ENCODE measurements at regions not wholly inside any gene's neighbourhood (a gene's known extent, or its start where the extent isn't known, plus 50 kb on each side); places are given as distances from the start of the nearest gene placed in this dataset.
"Not testable (repeated sequence)": the region's sequence is repeated elsewhere in the genome, so short reads cannot be mapped to it uniquely, and the experiment has no call there.

- no peak for ATAC-seq
- TF ChIP-seq ZNF8 (CRISPR knock-in tag; IDR thresholded peaks at IDR 0.05): no peak
- no peak for TF ChIP-seq CSDC2 (CRISPR knock-in tag; IDR thresholded peaks at IDR 0.05)
- no peak for TF ChIP-seq ZNF70 (CRISPR knock-in tag; IDR thresholded peaks at IDR 0.05)
- TF ChIP-seq ZFP30 (CRISPR knock-in tag; IDR thresholded peaks at IDR 0.05): no peak
- no peak for TF ChIP-seq CSRNP3 (CRISPR knock-in tag; IDR thresholded peaks at IDR 0.05)
- TF ChIP-seq ZC3H10 (CRISPR knock-in tag; IDR thresholded peaks at IDR 0.05): no peak
These were observed 122.6 kb upstream of the BASP1 start for GRCh38 chr5:17094830-17095229.

- no peak for ATAC-seq
- no peak for TF ChIP-seq ARNTL (CRISPR knock-in tag; IDR thresholded peaks at IDR 0.05; ENCODE audit: borderline replicate concordance, low read depth)
- TF ChIP-seq TCF4 (CRISPR knock-in tag; IDR thresholded peaks at IDR 0.05; ENCODE audit: borderline replicate concordance): no peak
- no peak for TF ChIP-seq ISL1 (CRISPR knock-in tag; IDR thresholded peaks at IDR 0.05)
These were observed 120.3 kb upstream of the BASP1 start for GRCh38 chr5:17096952-17097695.

- TF ChIP-seq ZNF565 (CRISPR knock-in tag; conservative IDR thresholded peaks at IDR 0.05; ENCODE audit: low read depth) (no peak), RARB (CRISPR knock-in tag; IDR thresholded peaks at IDR 0.05) (no peak), BACH2 (CRISPR knock-in tag; IDR thresholded peaks at IDR 0.05; ENCODE audit: borderline replicate concordance) (no peak), ISL1 (CRISPR knock-in tag; IDR thresholded peaks at IDR 0.05) (no peak), TCF4 (CRISPR knock-in tag; IDR thresholded peaks at IDR 0.05; ENCODE audit: borderline replicate concordance) (no peak), ARNTL (CRISPR knock-in tag; IDR thresholded peaks at IDR 0.05; ENCODE audit: borderline replicate concordance, low read depth) (no peak), ZC3H10 (CRISPR knock-in tag; IDR thresholded peaks at IDR 0.05) (no peak), SNAI2 (CRISPR knock-in tag; IDR thresholded peaks at IDR 0.05) (no peak), ZFP30 (CRISPR knock-in tag; IDR thresholded peaks at IDR 0.05) (no peak), OSR1 (CRISPR knock-in tag; IDR thresholded peaks at IDR 0.05) (no peak), ZNF70 (CRISPR knock-in tag; IDR thresholded peaks at IDR 0.05) (no peak), TOX (CRISPR knock-in tag; IDR thresholded peaks at IDR 0.05; ENCODE audit: borderline replicate concordance) (no peak), ZFP3 (CRISPR knock-in tag; IDR thresholded peaks at IDR 0.05) (no peak)
- ATAC-seq: no peak
These were observed 117.5 kb upstream of the BASP1 start for GRCh38 chr5:17099946-17100345.

- TF ChIP-seq GLIS3 (CRISPR knock-in tag; IDR thresholded peaks at IDR 0.05) (no peak), OSR1 (CRISPR knock-in tag; IDR thresholded peaks at IDR 0.05) (no peak), RARB (CRISPR knock-in tag; IDR thresholded peaks at IDR 0.05) (no peak), TOX (CRISPR knock-in tag; IDR thresholded peaks at IDR 0.05; ENCODE audit: borderline replicate concordance) (no peak)
- ATAC-seq: no peak
These were observed 114.0 kb upstream of the BASP1 start for GRCh38 chr5:17103461-17103860.

- TF ChIP-seq TCF4 (CRISPR knock-in tag; IDR thresholded peaks at IDR 0.05; ENCODE audit: borderline replicate concordance): no peak
- TF ChIP-seq ISL1 (CRISPR knock-in tag; IDR thresholded peaks at IDR 0.05): no peak
- no peak for TF ChIP-seq ZFP3 (CRISPR knock-in tag; IDR thresholded peaks at IDR 0.05)
These were observed 111.5 kb upstream of the BASP1 start for GRCh38 chr5:17105744-17106418.

GRCh38 chr5:17106521-17106920, 110.9 kb upstream of the BASP1 start:
- TF ChIP-seq CSDC2 (CRISPR knock-in tag; IDR thresholded peaks at IDR 0.05) (no peak), ISL1 (CRISPR knock-in tag; IDR thresholded peaks at IDR 0.05) (no peak), ESRRG (CRISPR knock-in tag; IDR thresholded peaks at IDR 0.05) (no peak), GLIS3 (CRISPR knock-in tag; IDR thresholded peaks at IDR 0.05) (no peak), PPARA (CRISPR knock-in tag; IDR thresholded peaks at IDR 0.05; ENCODE audit: borderline replicate concordance) (no peak), OSR1 (CRISPR knock-in tag; IDR thresholded peaks at IDR 0.05) (no peak), ARNTL (CRISPR knock-in tag; IDR thresholded peaks at IDR 0.05; ENCODE audit: borderline replicate concordance, low read depth) (no peak), PATZ1 (CRISPR knock-in tag; IDR thresholded peaks at IDR 0.05; ENCODE audit: borderline replicate concordance) (no peak), SNAI2 (CRISPR knock-in tag; IDR thresholded peaks at IDR 0.05) (no peak), ZC3H10 (CRISPR knock-in tag; IDR thresholded peaks at IDR 0.05) (no peak)
- ATAC-seq: no peak

More at GRCh38 chr5:17105744-17106418, 111.5 kb upstream of the BASP1 start:
- peak; percentile 98 for ATAC-seq

GRCh38 chr5:17112091-17112716, 105.2 kb upstream of the BASP1 start:
- ATAC-seq: not testable (repeated sequence)
